Activated CD4-positive, alpha-beta T cell treated with anti-CD3 and anti-CD28 coated beads, Interleukin-2, amount 10 ng/mL, durations not matched to agents 24 days and 14 days (primary cell): ENCODE measurements at regions not wholly inside any gene's neighbourhood (a gene's known extent, or its start where the extent isn't known, plus 50 kb on each side); places are given as distances from the start of the nearest gene placed in this dataset.

Experiments used
- DNase-seq: peaks from one replicate; pipeline ENCODE4 v3.0.0; 2022
- H3K27ac Mint-ChIP-seq: one replicate; pipeline ENCODE4 v1.8.0; 2022; ENCODE audit warnings: mild to moderate bottlenecking, mixed read lengths
- H3K27me3 Mint-ChIP-seq: one replicate; pipeline ENCODE4 v1.8.0; 2022; ENCODE audit warnings: mixed read lengths
- H3K36me3 Mint-ChIP-seq: one replicate; pipeline ENCODE4 v1.8.0; 2022; ENCODE audit warnings: low read depth, mild to moderate bottlenecking, mixed read lengths
- H3K4me1 Mint-ChIP-seq: one replicate; pipeline ENCODE4 v1.8.0; 2021; ENCODE audit warnings: mixed read lengths
- H3K4me3 Mint-ChIP-seq: one replicate; pipeline ENCODE4 v1.8.0; 2022; ENCODE audit warnings: mild to moderate bottlenecking, moderate library complexity, mixed read lengths
- H3K9me3 Mint-ChIP-seq: one replicate; pipeline ENCODE4 v1.8.0; 2021; ENCODE audit warnings: mixed read lengths
- intact Hi-C: fragments of 100-400 bp; cut with micrococcal nuclease; formaldehyde crosslinking; loops from one replicate; pipeline ENCODE4 v1.15.1; 2023

DNA sequence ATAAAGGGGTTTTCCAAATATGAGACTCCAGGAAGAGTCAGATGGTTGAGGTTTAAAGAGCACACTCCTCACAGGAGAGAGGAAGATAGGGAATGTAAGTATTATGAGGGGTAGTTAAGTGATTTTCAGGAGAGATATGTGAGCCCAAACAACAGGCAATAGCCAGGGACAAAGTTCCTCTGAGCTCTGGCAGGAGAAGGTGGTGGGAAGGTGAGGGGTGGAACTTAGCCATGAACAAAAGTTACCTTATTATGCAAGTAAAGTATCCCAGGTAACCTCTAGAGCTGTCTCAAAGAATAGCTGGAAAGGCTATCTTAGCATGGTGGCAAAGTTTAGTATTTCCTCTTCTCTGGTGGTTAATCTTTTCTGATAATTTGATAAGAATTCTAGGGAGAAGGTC is 450.5 kb upstream of the PTPRD start:
- Mint-ChIP-seq H3K36me3 (no peaks in the 10 kb centered on the region), H3K4me1 (no peaks in the 10 kb centered on the region), H3K9me3 (no peaks in the 10 kb centered on the region), H3K4me3 (no peak overlapping the region), H3K27ac (no peak overlapping the region), H3K27me3 (no peaks in the 10 kb centered on the region)
- intact Hi-C loops = loop anchor here (10.0 kb wide), 1 partner anchor 48 kb away; no protein-coding TSS in a partner anchor
- DNase-seq = no peak

DNA sequence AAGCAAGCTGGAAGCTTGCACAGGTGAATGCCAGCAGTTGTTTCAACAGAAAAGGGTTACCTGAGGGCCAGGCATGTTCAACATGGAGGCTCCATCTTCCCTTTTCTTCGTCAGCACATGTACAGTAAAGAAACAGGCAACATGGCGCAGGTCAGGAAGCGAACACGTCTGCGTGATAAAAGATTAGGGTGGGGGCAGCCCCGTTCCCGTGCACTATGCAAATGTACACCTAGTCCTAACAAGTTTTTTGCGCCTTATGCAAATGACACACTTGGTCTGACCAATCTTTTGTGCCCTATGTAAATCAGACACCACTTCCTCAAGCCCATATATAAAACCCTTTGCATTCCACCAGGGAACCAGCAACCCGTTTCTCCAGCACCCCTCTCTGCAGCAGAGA is 452.1 kb upstream of the PTPRD start:
- no peak overlapping the region for H3K27ac Mint-ChIP-seq
- no peaks in the 10 kb centered on the region for H3K36me3 Mint-ChIP-seq
- no peak for DNase-seq
- no peaks in the 10 kb centered on the region for H3K27me3 Mint-ChIP-seq
- no peak overlapping the region for H3K4me3 Mint-ChIP-seq
- no peaks in the 10 kb centered on the region for H3K4me1 Mint-ChIP-seq
- no peaks in the 10 kb centered on the region for H3K9me3 Mint-ChIP-seq
- intact Hi-C loops = loop anchor here (10.0 kb wide), 1 partner anchor 50 kb away; no protein-coding TSS in a partner anchor

DNA sequence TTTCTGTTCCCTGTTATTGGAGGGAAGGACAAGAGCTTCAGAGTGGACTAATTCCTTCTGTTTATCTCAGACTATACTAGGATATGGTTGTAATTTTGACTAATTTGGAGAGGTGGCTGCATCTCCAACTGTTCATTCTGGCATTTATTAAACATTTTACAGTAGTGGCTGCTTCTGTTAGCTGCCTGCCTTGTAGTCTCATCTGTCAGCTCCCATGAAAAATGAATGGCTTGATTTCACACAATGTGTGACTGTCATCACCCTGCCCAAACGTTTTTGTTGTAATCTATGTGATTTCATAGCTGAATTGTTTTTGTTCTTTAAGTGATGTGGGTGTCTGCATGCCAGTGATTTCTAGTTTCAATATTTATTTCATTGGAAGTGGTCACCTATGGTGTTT is 459.4 kb upstream of the PTPRD start:
- Mint-ChIP-seq H3K27ac (no peak overlapping the region), H3K4me3 (no peak overlapping the region), H3K27me3 (no peaks in the 10 kb centered on the region), H3K4me1 (no peaks in the 10 kb centered on the region), H3K36me3 (no peaks in the 10 kb centered on the region), H3K9me3 (peaks cover 8% of the 10 kb centered on the region)
- intact Hi-C loops = no loop called here
- DNase-seq = no peak

DNA sequence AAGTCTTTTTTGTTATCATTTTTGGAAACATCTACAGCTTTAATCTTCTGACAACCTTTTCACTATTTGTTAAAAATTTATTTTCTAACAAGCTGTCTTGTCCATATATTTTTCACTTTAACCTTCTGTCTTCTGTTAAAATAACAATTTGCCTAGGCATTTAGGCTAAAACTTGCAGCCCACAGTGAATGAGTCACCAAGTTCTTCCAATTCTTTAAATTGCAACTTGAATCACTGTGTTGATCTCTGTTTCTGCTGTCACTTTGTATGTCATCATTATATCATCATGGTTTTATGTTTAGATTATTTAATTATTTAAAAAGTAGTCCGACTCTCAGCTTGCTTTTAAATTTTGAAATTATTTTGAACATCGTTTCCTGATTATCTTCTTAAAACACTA is 473.8 kb upstream of the PTPRD start:
- H3K4me3 Mint-ChIP-seq = no peak overlapping the region
- H3K4me1 Mint-ChIP-seq = no peaks in the 10 kb centered on the region
- no peak for DNase-seq
- peaks cover 7% of the 10 kb centered on the region for H3K9me3 Mint-ChIP-seq
- no peaks in the 10 kb centered on the region for H3K27me3 Mint-ChIP-seq
- no peak overlapping the region for H3K27ac Mint-ChIP-seq
- H3K36me3 Mint-ChIP-seq = no peaks in the 10 kb centered on the region
- intact Hi-C loops = no loop called here

DNA sequence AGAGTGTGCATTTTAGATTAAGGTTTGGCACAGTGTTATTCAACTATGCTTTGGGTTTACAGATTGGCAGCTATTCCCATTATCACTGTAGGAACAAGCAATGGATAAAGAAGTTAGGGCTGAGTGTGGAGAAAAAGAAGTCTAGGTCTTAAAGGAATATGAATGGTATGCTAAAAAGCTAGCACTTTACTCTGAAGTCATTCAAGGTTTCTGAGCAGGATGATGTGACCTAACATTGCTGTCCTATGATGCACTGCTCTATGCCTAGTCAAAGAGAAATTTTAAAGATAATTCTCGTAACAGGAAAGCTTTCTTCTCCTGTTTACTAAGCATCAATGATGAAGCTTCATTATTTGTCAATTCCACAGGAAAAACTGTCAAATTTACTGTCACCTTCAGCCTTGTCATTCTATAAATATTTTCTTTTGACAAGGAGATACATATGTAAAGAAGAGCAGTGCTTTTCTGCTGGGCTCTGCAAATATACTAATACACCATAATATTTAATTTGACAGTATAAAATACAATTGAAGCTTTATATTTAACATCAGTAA is 476.1 kb upstream of the PTPRD start:
- Mint-ChIP-seq H3K36me3 (no peaks in the 10 kb centered on the region), H3K4me3 (no peak overlapping the region), H3K9me3 (peaks cover 5% of the 10 kb centered on the region), H3K27me3 (no peaks in the 10 kb centered on the region), H3K27ac (no peak overlapping the region), H3K4me1 (no peaks in the 10 kb centered on the region)
- intact Hi-C loops = no loop called here
- DNase-seq = no peak

DNA sequence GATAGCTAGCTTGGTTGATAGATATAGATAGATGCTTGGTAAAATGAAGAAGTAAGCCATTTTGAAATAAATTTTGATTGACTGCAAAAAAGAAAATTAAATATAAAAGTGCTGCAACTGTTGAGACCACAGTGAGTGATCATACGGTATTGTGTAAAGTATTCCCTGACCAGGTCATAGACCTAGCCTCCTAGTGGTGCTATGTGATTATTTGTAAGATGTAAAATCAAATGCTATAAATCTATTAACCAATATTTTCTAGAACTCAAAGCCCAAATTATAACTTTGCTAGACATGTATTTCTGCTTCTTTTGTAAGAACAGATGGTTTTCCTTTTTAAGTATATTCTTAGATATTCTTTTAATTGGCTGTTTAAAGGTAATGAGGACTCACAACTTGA is 480.2 kb upstream of the PTPRD start:
- no peaks in the 10 kb centered on the region for H3K27me3 Mint-ChIP-seq
- H3K4me1 Mint-ChIP-seq = no peaks in the 10 kb centered on the region
- H3K9me3 Mint-ChIP-seq = no peaks in the 10 kb centered on the region
- H3K36me3 Mint-ChIP-seq = no peaks in the 10 kb centered on the region
- intact Hi-C loops = no loop called here
- DNase-seq = no peak
- no peak overlapping the region for H3K27ac Mint-ChIP-seq
- H3K4me3 Mint-ChIP-seq = no peak overlapping the region

DNA sequence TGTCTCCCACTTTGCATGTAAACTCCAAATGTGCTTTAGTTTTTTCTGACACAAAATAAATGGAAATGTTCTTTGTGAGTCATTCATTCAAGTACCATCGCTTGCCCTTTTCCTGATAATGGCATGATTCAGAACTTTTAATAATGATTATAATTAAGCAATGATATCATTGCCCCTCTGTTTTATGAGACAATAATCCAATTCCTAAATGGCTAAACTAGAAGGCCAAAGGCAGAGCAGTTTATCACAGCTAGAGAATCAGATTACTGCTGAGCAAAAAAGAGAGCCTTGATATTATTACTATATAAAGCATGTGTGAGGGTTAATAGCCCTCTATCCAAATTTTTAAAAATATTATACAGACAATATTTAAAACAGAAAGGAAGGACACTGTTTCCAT is 484.2 kb upstream of the PTPRD start:
- H3K27ac Mint-ChIP-seq = no peak overlapping the region

DNA sequence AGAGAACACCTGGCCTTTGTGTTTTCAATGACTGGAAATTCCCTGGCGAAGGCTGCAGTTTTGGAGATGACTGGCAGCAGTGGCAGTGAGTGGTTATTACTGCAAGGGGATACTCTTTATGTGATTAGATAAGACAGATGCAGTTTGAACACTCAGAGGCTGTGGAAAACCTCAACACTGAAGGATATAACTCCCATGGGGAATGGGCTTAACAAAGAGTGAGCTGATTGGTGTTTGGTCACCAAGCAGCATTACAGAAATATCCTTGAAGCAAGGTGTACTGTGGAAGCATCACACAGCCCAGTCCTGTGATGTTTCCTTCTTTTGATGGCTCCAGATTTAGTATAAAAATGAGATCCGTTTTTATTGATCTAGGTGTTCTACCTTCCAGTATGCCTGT is 490.7 kb upstream of the PTPRD start:
- intact Hi-C loops = no loop called here
- Mint-ChIP-seq H3K4me3 (no peak overlapping the region), H3K9me3 (peaks cover 5% of the 10 kb centered on the region), H3K36me3 (no peaks in the 10 kb centered on the region), H3K27ac (no peak overlapping the region), H3K4me1 (no peaks in the 10 kb centered on the region), H3K27me3 (no peaks in the 10 kb centered on the region)
- no peak for DNase-seq

More for the DNA sequence above, 484.2 kb upstream of the PTPRD start:
- DNase-seq = no peak
- no peak overlapping the region for H3K4me3 Mint-ChIP-seq
- no peaks in the 10 kb centered on the region for H3K4me1 Mint-ChIP-seq
- H3K27me3 Mint-ChIP-seq = no peaks in the 10 kb centered on the region
- intact Hi-C loops = no loop called here
- H3K36me3 Mint-ChIP-seq = no peaks in the 10 kb centered on the region
- peaks cover 5% of the 10 kb centered on the region for H3K9me3 Mint-ChIP-seq

DNA sequence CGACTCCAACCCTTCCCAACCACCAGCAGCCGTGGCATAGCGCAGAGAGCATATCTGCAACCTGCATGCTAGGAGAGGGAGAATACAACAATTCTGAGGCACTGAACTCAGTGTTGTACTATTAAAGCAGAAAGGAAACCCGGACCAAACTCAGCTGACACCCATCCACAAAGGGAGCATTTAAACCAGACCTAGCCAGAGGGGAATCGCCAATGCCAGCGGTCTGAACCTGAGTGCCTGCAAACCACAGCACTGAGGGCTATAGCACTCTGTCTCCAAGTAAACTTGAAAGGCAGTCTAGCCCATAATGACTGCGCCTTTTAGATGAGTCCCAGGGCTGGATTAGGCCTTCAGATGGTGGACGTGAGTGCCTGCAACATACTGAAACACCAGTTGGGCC is 494.4 kb upstream of the PTPRD start:
- Mint-ChIP-seq H3K9me3 (peaks cover 9% of the 10 kb centered on the region), H3K4me1 (no peaks in the 10 kb centered on the region), H3K27ac (no peak overlapping the region), H3K4me3 (no peak overlapping the region), H3K27me3 (no peaks in the 10 kb centered on the region), H3K36me3 (no peaks in the 10 kb centered on the region)
- DNase-seq = no peak
- intact Hi-C loops = no loop called here

DNA sequence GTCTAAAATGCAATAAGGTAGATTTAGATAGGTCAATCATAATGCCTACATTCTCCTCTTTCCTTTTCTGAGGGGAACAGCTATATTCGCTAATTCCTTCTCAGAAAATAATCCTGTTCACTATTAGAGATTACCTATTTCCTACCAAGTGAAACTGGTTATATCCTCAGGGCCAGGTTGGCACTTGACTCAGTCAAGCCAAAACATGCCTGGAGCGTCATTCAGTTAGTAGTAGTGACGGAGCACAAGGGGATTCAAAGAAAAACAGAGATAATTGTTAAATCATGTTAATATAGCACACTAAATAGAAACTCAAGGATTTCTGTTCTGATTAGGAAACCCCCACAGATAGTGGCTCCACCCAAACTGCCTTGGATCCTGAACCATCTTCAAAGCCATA is 515.4 kb upstream of the PTPRD start:
- Mint-ChIP-seq H3K27me3 (no peaks in the 10 kb centered on the region), H3K4me1 (no peaks in the 10 kb centered on the region), H3K36me3 (no peaks in the 10 kb centered on the region), H3K9me3 (peaks cover 5% of the 10 kb centered on the region), H3K27ac (no peak overlapping the region), H3K4me3 (no peak overlapping the region)
- intact Hi-C loops = no loop called here
- DNase-seq = no peak

DNA sequence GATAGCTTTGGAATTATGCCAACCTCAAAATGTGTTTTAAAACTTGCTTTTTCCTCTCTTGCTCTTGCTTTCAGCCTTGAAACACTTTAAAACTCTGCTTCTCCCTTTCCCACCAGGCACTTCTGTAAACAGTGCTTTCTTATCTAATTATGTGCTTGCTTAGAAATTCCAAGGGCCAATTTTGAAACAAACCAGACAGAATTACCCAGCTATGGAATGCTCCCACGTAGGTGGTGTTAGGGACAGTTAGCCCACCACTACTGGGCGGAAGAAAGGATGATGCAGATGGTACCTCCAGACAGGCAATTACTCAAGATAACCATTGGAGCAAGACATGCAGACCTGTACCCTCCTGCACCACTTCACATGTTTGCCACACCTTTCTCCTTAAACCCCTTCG is 523.0 kb upstream of the PTPRD start:
- Mint-ChIP-seq H3K27me3 (no peaks in the 10 kb centered on the region), H3K4me1 (no peaks in the 10 kb centered on the region), H3K36me3 (no peaks in the 10 kb centered on the region), H3K4me3 (no peak overlapping the region), H3K27ac (no peak overlapping the region), H3K9me3 (peaks cover 5% of the 10 kb centered on the region)
- intact Hi-C loops = no loop called here
- no peak for DNase-seq

DNA sequence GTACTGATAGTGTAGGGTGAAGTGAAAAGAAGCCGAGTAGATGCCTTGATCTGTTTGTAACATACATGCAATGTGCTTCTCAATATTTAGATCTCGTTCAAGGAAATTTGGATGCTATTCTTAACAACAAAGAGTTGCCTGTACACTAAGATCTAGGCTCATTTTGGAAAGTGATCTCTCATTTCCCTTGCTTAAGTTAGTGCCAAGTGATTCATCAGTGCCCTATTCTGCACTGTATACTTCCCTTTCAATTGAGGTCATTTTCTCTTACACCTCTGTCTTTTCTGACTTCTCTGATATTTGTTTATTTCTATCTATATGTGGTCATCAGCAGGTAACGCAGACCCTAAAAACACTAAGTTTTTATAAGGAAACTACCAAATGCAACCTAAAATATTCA is 528.6 kb upstream of the PTPRD start:
- Mint-ChIP-seq H3K9me3 (peaks cover 9% of the 10 kb centered on the region), H3K4me1 (no peaks in the 10 kb centered on the region), H3K27ac (no peak overlapping the region), H3K36me3 (no peaks in the 10 kb centered on the region), H3K27me3 (no peaks in the 10 kb centered on the region), H3K4me3 (no peak overlapping the region)
- DNase-seq = no peak
- intact Hi-C loops = no loop called here

DNA sequence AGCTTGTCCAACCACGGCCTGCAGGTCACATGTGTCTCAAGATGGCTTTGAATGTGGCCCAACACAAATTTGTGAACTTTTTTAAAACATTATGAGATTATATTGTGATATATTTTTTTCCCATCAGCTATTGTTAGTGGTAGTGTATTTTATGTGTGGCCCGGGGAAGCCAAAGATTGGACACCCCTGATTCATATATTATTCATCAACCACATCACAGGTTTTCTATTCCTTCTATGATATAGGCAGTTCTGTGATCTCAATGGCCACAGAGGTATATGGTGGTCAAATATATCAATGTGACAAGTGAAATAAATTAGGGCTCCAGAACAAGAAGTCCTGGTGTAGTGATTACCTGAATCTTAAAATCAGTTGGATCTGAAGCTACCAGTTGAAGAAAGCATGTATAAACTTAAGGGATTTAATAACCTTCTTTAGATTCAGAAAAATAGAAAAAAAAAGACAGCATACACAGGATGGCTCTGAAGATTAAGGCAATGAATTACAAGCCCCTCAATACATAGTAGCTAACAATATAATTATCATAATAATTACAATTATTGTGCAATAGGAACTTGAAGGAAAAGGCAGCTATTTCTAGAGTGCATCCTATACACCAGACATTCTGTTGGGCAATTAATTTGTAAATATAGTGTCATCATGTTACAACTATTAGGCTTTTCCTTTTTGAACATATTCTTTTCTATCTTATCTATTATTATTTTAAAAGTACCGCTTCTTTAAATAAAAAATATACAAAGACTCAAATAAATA is 530.4 kb upstream of the PTPRD start:
- no peaks in the 10 kb centered on the region for H3K27me3 Mint-ChIP-seq
- H3K4me3 Mint-ChIP-seq = no peak overlapping the region
- no peak overlapping the region for H3K27ac Mint-ChIP-seq
- H3K4me1 Mint-ChIP-seq = no peaks in the 10 kb centered on the region
- no peak for DNase-seq
- H3K9me3 Mint-ChIP-seq = peaks cover 6% of the 10 kb centered on the region
- H3K36me3 Mint-ChIP-seq = no peaks in the 10 kb centered on the region
- intact Hi-C loops = no loop called here

DNA sequence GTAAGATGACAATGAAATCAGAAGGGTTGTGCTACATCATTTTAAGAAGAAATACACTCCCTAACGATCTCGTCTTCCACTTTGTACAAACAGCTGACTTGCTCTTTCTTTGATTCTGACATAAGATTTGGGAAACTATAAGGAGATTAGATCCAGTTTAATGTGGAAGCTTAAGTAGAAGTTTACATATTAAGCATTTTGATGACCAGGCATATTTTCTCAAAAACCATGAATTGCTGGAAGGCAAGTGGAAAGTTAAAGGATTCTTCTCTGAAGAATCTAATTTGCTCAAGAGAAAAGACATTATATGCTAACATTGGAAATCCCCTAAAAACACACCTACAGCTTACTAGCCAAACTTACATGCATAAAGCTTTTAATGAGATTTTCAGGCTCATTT is 531.9 kb upstream of the PTPRD start:
- DNase-seq = no peak
- intact Hi-C loops = no loop called here
- no peaks in the 10 kb centered on the region for H3K36me3 Mint-ChIP-seq
- H3K4me3 Mint-ChIP-seq = no peak overlapping the region
- peaks cover 6% of the 10 kb centered on the region for H3K9me3 Mint-ChIP-seq
- no peaks in the 10 kb centered on the region for H3K27me3 Mint-ChIP-seq
- H3K27ac Mint-ChIP-seq = no peak overlapping the region
- H3K4me1 Mint-ChIP-seq = no peaks in the 10 kb centered on the region

DNA sequence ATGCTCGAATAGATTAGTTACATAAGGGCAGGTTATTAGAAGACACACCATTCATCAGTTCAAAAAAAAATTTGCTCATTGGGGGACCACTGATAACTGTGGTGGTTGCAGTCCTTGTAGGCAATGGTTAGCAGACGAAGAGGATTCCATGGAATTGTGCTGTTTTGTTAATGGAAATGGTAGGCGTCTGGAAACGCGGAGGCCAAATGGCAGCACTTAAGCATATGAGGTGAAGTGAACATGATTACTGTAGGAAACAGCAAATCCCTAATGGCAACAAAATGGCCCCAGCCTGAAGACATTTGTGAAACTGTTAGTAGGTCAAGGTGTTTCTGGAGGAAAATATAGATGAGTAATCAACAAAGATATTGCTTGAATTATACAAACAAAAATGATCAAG is 535.4 kb upstream of the PTPRD start:
- no peak for DNase-seq
- H3K4me1 Mint-ChIP-seq = no peaks in the 10 kb centered on the region
- H3K36me3 Mint-ChIP-seq = no peaks in the 10 kb centered on the region
- no peak overlapping the region for H3K4me3 Mint-ChIP-seq
- H3K9me3 Mint-ChIP-seq = no peaks in the 10 kb centered on the region
- no peak overlapping the region for H3K27ac Mint-ChIP-seq
- intact Hi-C loops = no loop called here
- H3K27me3 Mint-ChIP-seq = no peaks in the 10 kb centered on the region
